EL (cell line): ENCODE measurements at regions not wholly inside any gene's neighbourhood (a gene's known extent, or its start where the extent isn't known, plus 50 kb on each side); places are given as distances from the start of the nearest gene placed in this dataset.
"Not testable (repeated sequence)": the region's sequence is repeated elsewhere in the genome, so short reads cannot be mapped to it uniquely, and the experiment has no call there.

Experiments used
- DNase-seq: peaks from one replicate; pipeline ENCODE4 v3.0.0-alpha.2; 2016

DNA sequence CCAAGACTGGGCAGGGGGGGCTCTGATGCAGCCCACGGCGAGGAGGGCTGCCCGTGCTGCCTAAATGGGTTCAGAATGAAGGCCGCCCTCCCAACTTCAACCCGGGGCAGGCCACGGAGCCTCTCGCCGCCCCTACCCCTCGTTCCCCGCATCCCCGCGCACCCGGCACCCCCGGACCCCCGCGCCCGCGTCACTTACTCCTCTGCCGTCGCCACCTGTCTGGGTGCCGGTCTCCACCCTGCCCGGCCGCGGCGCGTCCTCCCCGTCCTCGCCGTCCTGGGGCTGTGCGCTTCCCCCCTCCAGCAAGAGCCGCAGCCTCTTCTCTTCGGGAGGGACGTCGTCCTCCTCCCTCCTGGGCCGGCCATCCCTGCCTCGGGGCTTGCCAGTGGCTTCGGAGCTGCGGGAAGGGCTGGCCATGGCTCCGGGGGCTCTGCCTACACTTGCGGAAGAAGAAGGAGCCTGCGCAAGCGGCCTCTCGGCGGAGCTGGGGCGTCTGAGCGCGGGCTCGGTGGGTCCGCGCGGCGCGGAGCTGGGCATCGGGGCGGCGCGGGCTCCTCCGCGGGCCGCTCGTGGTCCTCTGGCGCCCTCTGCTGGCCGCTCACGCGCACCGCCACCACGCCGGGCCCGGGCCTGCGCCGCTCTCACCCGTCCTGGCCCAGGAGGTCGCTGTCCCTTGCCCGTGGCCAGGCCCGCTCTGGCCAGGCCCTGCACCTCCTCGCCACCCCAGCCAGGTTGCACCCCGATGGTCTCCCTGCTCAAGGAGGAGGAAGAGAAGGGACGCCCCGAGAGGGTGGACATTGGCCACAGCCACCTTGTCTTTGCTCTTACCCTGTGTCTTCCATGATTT lies 59.3 kb upstream of the CLEC6A start:
- peak; percentile 55 for DNase-seq

DNA sequence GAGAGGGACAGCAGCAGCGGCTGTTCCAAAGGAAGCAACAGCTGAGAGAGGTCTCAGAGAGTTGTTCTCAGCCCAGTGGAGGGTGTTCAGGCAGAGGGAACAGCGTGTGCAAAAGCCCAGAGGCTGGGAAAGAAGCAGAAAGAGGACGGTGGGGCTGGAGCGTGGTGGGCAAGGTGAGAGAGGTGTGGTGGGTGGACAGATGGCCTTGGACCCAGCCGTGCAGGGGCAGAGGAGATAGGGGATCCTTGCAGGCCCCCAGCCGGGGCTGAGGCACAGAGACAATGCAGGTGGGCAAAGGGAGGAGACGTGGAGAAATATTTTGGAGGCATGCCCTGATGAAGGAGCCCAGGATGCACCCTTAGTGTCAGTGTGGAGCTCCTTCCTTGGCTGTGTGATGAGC lies 58.4 kb upstream of the CLEC6A start:
- not testable (repeated sequence) for DNase-seq

DNA sequence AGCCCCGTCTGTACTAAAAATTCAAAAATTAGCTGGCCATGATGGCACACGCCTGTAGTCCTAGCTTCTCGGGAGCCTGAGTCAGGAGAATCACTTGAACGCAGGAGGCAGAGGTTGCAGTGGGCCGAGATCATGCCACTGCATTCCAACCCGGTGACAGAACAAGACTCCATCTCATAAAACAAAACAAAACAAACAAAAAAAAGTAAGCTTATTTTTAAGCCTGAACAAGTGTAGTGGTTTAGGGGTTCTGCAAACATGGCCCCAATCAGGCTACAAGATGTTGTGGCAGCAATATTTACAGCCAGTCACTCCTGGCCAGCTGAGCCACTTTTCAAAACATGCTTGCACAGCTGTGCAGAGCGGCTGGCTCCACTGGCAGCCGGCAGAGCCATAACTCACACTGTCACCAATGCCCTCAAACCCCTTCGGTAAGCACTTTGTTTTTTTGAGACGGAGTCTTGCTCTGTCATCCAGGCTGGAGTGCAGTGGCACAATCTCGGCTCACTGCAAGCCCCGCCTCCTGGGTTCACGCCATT lies 56.2 kb upstream of the CLEC6A start:
- peak; percentile 19 for DNase-seq

DNA sequence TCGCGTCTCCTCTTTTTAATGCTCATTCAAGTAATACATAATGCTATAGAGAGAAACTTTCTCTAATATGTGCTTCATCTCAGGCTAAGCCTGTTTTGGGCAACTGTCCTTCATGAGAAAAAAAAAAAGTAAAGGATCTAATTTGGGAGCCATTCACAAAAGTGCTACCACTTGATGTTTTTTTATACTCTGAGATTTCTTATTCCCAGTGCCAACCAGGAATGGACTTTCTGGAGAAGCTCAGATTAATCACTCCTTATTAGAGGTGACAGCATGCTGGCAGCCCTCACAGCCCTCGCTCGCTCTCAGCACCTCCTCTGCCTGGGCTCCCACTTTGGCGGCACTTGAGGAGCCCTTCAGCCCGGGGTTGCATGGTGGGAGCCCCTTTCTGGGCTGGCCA lies 51.9 kb upstream of the CLEC6A start:
- DNase-seq, result not testable (repeated sequence)

DNA sequence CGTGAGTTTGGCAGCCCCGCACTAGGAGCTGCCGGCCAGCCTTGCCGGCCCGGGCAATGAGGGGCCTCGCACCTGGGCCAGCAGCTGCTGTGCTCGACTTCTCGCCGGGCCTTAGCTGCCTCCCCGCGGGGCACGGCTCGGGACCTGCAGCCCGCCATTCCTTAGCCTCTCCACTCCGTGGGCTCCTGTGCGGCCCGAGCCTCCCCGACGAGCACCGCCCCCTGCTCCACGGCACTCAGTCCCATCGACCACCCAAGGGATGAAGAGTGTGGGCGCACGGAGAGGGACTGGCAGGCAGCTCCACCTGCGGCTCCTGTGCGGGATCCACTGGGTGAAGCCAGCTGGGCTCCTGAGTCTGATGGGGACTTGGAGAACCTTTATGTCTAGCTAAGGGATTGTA lies 51.4 kb upstream of the CLEC6A start:
- not testable (repeated sequence) for DNase-seq
